ENCODE measurements at regions not wholly inside any gene's neighbourhood (a gene's known extent, or its start where the extent isn't known, plus 50 kb on each side); places are given as distances from the start of the nearest gene placed in this dataset.

DNA sequence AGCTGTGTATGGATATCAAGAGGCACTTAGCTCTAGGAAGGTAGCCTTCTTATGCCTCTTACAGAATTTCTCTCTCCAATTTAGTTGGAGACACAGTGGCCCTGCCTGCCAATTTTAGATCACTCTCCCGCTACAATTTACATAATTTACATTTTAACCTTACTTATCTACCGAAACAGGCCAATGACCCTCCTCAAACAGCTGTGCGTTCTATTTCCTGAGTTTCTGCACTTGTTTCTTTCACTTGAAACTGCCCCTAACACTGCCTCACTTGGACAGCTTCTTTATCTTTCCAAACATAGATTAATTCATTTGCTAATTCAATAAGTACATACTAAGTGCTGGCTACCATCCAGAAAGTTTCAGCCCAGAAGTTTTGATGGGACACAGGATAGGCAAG lies 52.9 kb upstream of the HDDC2 start:
- no peak for DNase-seq (ENCODE audit: low read depth, low spot score)
- no peaks in the 10 kb centered on the region for H3K4me1 ChIP-seq (ENCODE audit: insufficient read depth, insufficient read length)
- H3K4me3 ChIP-seq (ENCODE audit: insufficient read length, low read depth) = no peak overlapping the region
- no peaks in the 10 kb centered on the region for H3K27me3 ChIP-seq (ENCODE audit: insufficient read depth, insufficient read length)
- TF ChIP-seq SUZ12 (IDR thresholded peaks at IDR 0.05; ENCODE audit: extremely low read depth, insufficient read depth, insufficient read length) (no peak), YY1 (IDR thresholded peaks at IDR 0.05; ENCODE audit: insufficient read depth, insufficient read length) (no peak), ZNF274 (IDR thresholded peaks at IDR 0.05; ENCODE audit: low read depth, low read length) (no peak)
- H3K36me3 ChIP-seq (ENCODE audit: insufficient read depth, insufficient read length, low read length) = no peaks in the 10 kb centered on the region
- no peak overlapping the region for H3K9ac ChIP-seq (ENCODE audit: insufficient read length, low read depth)
- H3K9me3 ChIP-seq (ENCODE audit: insufficient read depth, low read length) = no peaks in the 10 kb centered on the region

DNA sequence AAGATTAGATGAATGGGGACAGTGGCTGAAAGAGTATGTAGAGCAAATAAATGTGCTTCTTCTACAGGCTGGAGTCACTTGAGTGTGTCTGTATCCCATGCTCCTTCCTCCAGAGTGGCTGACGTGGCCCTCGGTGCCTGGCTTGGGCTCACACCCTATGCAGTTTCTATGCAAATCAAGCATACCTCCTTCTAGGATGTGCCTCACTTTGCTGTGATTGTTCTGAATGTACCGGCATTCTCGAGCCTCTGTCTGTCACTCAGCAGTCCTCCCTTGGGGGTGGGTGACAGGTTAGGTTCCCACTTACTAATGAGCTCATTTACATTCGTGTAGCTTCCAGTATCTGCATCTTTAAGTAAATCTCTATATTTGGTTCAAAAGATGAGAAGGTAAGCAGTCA lies 55.1 kb upstream of the HDDC2 start:
- Histone ChIP-seq H3K9me3 (ENCODE audit: insufficient read depth, low read length) (no peaks in the 10 kb centered on the region), H3K36me3 (ENCODE audit: insufficient read depth, insufficient read length, low read length) (no peaks in the 10 kb centered on the region), H3K4me3 (ENCODE audit: insufficient read length, low read depth) (no peak overlapping the region), H3K27me3 (ENCODE audit: insufficient read depth, insufficient read length) (no peaks in the 10 kb centered on the region), H3K9ac (ENCODE audit: insufficient read length, low read depth) (no peak overlapping the region), H3K4me1 (ENCODE audit: insufficient read depth, insufficient read length) (no peaks in the 10 kb centered on the region)
- TF ChIP-seq YY1 (IDR thresholded peaks at IDR 0.05; ENCODE audit: insufficient read depth, insufficient read length) (no peak), ZNF274 (IDR thresholded peaks at IDR 0.05; ENCODE audit: low read depth, low read length) (no peak), SUZ12 (IDR thresholded peaks at IDR 0.05; ENCODE audit: extremely low read depth, insufficient read depth, insufficient read length) (no peak)
- DNase-seq (ENCODE audit: low read depth, low spot score) = peak; percentile 16

DNA sequence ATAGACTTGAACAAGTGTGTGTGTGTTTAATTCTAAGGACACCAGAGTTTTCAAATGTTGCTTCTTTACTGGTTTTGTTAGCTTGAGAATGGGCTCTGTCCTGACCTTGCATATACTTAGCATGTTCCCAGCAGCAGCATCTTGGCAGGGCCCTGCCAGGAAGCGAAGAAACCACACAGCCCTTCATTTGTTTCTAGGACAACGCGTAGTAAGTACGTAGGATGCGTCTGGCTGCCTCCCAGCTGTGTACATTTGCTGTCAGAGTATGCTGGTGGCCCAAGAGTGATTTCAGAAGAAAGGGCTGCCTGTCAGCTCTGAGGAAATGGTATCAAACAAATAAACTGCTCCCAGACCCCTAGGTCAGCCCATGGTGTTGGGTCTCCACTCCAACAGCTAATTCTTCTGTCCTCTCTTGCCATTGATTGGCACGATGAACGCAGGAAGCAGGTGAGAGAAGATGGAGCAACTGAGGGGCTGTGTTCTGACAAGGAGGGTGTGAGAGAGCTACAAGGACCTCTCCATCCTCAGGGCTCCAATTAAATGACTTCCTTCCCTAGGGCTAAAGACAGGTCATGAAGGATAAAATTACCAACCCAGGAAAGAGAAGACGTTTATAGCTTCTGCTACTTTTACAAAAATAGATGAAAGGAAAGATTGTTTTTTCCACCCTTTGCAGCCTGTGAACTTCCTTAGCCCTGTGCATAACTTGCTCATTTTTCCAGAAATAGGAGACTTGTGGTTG lies 55.9 kb upstream of the HDDC2 start:
- TF ChIP-seq YY1 (IDR thresholded peaks at IDR 0.05; ENCODE audit: insufficient read depth, insufficient read length) (no peak), SUZ12 (IDR thresholded peaks at IDR 0.05; ENCODE audit: extremely low read depth, insufficient read depth, insufficient read length) (no peak), ZNF274 (IDR thresholded peaks at IDR 0.05; ENCODE audit: low read depth, low read length) (no peak)
- Histone ChIP-seq H3K9ac (ENCODE audit: insufficient read length, low read depth) (no peak overlapping the region), H3K4me1 (ENCODE audit: insufficient read depth, insufficient read length) (no peaks in the 10 kb centered on the region), H3K9me3 (ENCODE audit: insufficient read depth, low read length) (no peaks in the 10 kb centered on the region), H3K27me3 (ENCODE audit: insufficient read depth, insufficient read length) (no peaks in the 10 kb centered on the region), H3K4me3 (ENCODE audit: insufficient read length, low read depth) (no peak overlapping the region), H3K36me3 (ENCODE audit: insufficient read depth, insufficient read length, low read length) (no peaks in the 10 kb centered on the region)
- DNase-seq (ENCODE audit: low read depth, low spot score) = no peak

DNA sequence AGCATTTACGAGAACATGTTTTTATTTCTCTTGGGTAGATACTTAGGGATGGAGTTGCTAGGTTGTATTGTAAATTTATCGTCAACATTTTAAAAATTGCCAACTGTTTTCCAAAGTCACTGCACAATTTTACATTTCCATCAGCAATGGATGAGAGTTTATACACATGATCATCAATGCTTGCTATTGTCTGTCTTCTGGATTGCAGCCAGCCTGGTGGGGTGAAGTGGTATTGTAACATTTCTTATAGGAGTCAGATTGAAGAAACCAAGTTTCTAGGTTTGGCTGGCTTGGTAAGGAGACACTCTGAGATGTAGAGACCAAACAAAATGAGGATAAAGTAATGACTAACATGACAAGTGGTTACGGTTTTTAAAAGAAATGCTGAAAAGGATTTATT lies 57.1 kb upstream of the HDDC2 start:
- TF ChIP-seq SUZ12 (IDR thresholded peaks at IDR 0.05; ENCODE audit: extremely low read depth, insufficient read depth, insufficient read length) = no peak
- TF ChIP-seq YY1 (IDR thresholded peaks at IDR 0.05; ENCODE audit: insufficient read depth, insufficient read length) = no peak
- no peak for TF ChIP-seq ZNF274 (IDR thresholded peaks at IDR 0.05; ENCODE audit: low read depth, low read length)

DNA sequence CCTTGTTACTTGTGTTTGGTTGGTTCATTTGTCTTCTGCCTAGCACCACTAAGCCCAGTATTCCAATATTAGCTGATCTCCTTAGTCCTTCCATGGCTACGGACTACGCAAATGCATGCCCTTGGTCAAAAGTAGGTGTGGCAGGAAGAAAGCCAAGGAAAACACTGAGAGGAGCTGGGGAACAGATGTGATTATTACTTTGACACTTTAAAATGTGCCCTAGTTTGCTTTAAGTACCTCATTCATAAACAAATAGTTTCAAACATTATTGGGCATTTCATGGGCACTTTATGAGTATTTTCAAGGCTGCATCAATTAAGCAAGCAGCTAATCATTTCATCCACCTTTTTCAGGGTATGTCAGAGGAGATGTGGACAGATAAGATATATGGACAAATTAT lies 60.1 kb upstream of the HDDC2 start:
- no peaks in the 10 kb centered on the region for H3K36me3 ChIP-seq (ENCODE audit: insufficient read depth, insufficient read length, low read length)
- H3K4me3 ChIP-seq (ENCODE audit: insufficient read length, low read depth) = no peak overlapping the region
- no peaks in the 10 kb centered on the region for H3K9me3 ChIP-seq (ENCODE audit: insufficient read depth, low read length)
- no peaks in the 10 kb centered on the region for H3K4me1 ChIP-seq (ENCODE audit: insufficient read depth, insufficient read length)
- H3K9ac ChIP-seq (ENCODE audit: insufficient read length, low read depth) = no peak overlapping the region
- peaks cover 7% of the 10 kb centered on the region for H3K27me3 ChIP-seq (ENCODE audit: insufficient read depth, insufficient read length)
- TF ChIP-seq SUZ12 (IDR thresholded peaks at IDR 0.05; ENCODE audit: extremely low read depth, insufficient read depth, insufficient read length) (no peak), YY1 (IDR thresholded peaks at IDR 0.05; ENCODE audit: insufficient read depth, insufficient read length) (no peak), ZNF274 (IDR thresholded peaks at IDR 0.05; ENCODE audit: low read depth, low read length) (no peak)
- DNase-seq (ENCODE audit: low read depth, low spot score) = no peak

More for the DNA sequence above, 57.1 kb upstream of the HDDC2 start:
- no peaks in the 10 kb centered on the region for H3K9me3 ChIP-seq (ENCODE audit: insufficient read depth, low read length)
- no peak overlapping the region for H3K9ac ChIP-seq (ENCODE audit: insufficient read length, low read depth)
- no peak overlapping the region for H3K4me3 ChIP-seq (ENCODE audit: insufficient read length, low read depth)
- DNase-seq (ENCODE audit: low read depth, low spot score) = no peak
- no peaks in the 10 kb centered on the region for H3K27me3 ChIP-seq (ENCODE audit: insufficient read depth, insufficient read length)
- H3K36me3 ChIP-seq (ENCODE audit: insufficient read depth, insufficient read length, low read length) = no peaks in the 10 kb centered on the region
- H3K4me1 ChIP-seq (ENCODE audit: insufficient read depth, insufficient read length) = no peaks in the 10 kb centered on the region

DNA sequence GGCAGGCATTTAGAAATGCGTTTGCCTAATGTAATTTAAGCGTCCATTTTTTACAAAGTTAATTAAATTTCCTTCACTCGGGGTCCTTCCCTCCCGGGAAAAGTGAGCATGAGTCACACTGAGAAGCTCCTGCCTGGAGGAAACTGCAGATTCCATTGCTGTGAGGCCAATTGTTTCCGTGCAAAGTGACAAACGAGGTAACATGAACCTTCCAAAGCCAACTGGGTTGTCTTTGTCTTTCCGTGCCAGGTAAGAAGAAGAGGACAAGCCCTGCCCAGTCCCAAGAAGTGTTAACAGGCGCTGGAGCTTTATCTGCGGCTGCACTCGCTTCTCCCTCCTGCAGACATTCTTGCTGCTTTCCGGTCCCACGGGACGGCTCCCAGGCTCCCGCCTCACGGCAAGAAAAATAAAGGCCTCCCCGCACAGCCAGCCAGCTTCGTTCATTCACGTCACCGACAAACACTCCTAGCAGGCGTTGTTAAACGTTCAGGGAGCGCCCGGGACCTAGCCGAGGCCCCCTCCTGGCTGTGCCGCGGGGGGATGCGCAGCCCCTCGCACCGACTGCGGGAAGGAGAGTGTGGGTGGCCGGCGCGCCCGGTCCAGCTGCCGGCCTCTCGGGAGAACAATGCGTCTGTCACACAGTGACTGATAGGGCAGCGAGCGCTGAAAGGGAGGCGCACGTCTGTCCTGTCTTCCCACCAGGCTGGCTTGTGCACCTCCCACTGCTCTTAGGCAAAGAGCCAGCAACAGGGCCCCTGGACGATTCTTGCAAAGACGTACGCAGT lies 61.5 kb upstream of the HDDC2 start:
- Histone ChIP-seq H3K36me3 (ENCODE audit: insufficient read depth, insufficient read length, low read length) (no peaks in the 10 kb centered on the region), H3K4me1 (ENCODE audit: insufficient read depth, insufficient read length) (no peaks in the 10 kb centered on the region), H3K27me3 (ENCODE audit: insufficient read depth, insufficient read length) (peaks cover 7% of the 10 kb centered on the region), H3K4me3 (ENCODE audit: insufficient read length, low read depth) (peak overlapping the region; percentile 42), H3K9me3 (ENCODE audit: insufficient read depth, low read length) (no peaks in the 10 kb centered on the region), H3K9ac (ENCODE audit: insufficient read length, low read depth) (peak overlapping the region; percentile 75)
- TF ChIP-seq YY1 (IDR thresholded peaks at IDR 0.05; ENCODE audit: insufficient read depth, insufficient read length) (no peak), SUZ12 (IDR thresholded peaks at IDR 0.05; ENCODE audit: extremely low read depth, insufficient read depth, insufficient read length) (no peak)
- DNase-seq (ENCODE audit: low read depth, low spot score) = peak; percentile 66

DNA sequence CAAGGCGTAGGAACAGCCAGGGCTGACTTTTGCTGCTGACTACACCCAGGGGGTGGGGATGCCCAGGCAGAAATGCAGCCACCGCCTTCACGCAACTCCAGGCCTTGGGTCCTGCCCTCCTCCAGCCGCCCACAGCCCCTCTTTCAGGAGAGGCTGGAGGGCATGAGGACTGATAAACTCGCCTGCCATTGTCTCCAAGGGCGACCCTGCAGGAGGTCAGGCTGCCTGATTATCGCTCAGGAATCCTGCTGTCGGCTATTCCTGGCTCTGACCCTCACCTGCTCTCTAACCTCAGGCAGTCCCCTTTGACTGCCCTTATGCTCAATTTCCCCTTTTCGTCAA lies 62.0 kb upstream of the HDDC2 start:
- no peak for TF ChIP-seq ZNF274 (IDR thresholded peaks at IDR 0.05; ENCODE audit: low read depth, low read length)
- TF ChIP-seq SUZ12 (IDR thresholded peaks at IDR 0.05; ENCODE audit: extremely low read depth, insufficient read depth, insufficient read length) = no peak
- no peak for TF ChIP-seq YY1 (IDR thresholded peaks at IDR 0.05; ENCODE audit: insufficient read depth, insufficient read length)
- no peaks in the 10 kb centered on the region for H3K4me1 ChIP-seq (ENCODE audit: insufficient read depth, insufficient read length)
- H3K27me3 ChIP-seq (ENCODE audit: insufficient read depth, insufficient read length) = peaks cover 7% of the 10 kb centered on the region
- no peaks in the 10 kb centered on the region for H3K36me3 ChIP-seq (ENCODE audit: insufficient read depth, insufficient read length, low read length)
- H3K4me3 ChIP-seq (ENCODE audit: insufficient read length, low read depth) = peak overlapping the region; percentile 42
- H3K9me3 ChIP-seq (ENCODE audit: insufficient read depth, low read length) = no peaks in the 10 kb centered on the region
- H3K9ac ChIP-seq (ENCODE audit: insufficient read length, low read depth) = peak overlapping the region; percentile 75
- peak; percentile 44 for DNase-seq (ENCODE audit: low read depth, low spot score)

Measured in NT2/D1 (cell line).